ENCODE measurements at regions not wholly inside any gene's neighbourhood (a gene's known extent, or its start where the extent isn't known, plus 50 kb on each side); places are given as distances from the start of the nearest gene placed in this dataset.

- dilution Hi-C loops (cut with MboI; ENCODE audit: extremely low pct_ligation_motif_present, low sequenced_read_pairs), result no loop called here
- DNase-seq (ENCODE audit: low read depth, low spot score), result no peak
- Histone ChIP-seq H3K9me3 (replicated peaks; ENCODE audit: control insufficient read depth, insufficient read depth, low read length) (no peaks in the 10 kb centered on the region), H3K36me3 (ENCODE audit: control insufficient read depth in 2 of 2, extremely low read depth in 1 of 2, insufficient read depth in 2 of 2, low read length in 2 of 2) (no peaks in the 10 kb centered on the region), H3K4me3 (replicated peaks in 1 of 3; ENCODE audit: insufficient read depth in 1 of 3, low read depth in 1 of 3, low read length in 3 of 3) (no peak overlapping the region), H3K27me3 (ENCODE audit: control insufficient read depth in 2 of 2, insufficient read depth in 2 of 2, low read length in 2 of 2) (no peaks in the 10 kb centered on the region), H3K4me2 (ENCODE audit: insufficient read depth, low read length) (no peak overlapping the region), H3K4me1 (ENCODE audit: control insufficient read depth, extremely low read depth, insufficient read depth, low read length) (no peaks in the 10 kb centered on the region), H3K9ac (replicated peaks; ENCODE audit: extremely low read depth, insufficient read depth, low read length) (no peak overlapping the region), H2AFZ (ENCODE audit: low read depth, low read length) (no peak overlapping the region), H3K79me2 (ENCODE audit: control insufficient read depth, insufficient read depth, low read length) (no peaks in the 10 kb centered on the region), H3K9me1 (replicated peaks; ENCODE audit: control insufficient read depth, extremely low read depth, insufficient read depth, low read length) (no peaks in the 10 kb centered on the region), H3K27ac (ENCODE audit: insufficient read depth, low read depth, low read length) (no peak overlapping the region), H4K20me1 (replicated peaks; ENCODE audit: control insufficient read depth, extremely low read depth, insufficient read depth, low read length) (no peaks in the 10 kb centered on the region)
- intact Hi-C loops (cut with micrococcal nuclease), result no loop called here
- no peak for FAIRE-seq
- POLR2A ChIA-PET, result no interaction called here
- TF ChIP-seq MYC (IDR thresholded peaks at IDR 0.05; ENCODE audit: low read depth, low read length) (no peak), MAX (IDR thresholded peaks at IDR 0.05; ENCODE audit: insufficient read depth, insufficient read length) (no peak), EZH2 (IDR thresholded peaks at IDR 0.05; ENCODE audit: borderline replicate concordance, low read depth, low read length, severe bottlenecking) (no peak), POLR2A (IDR thresholded peaks at IDR 0.05; ENCODE audit: low read depth, low read length) (no peak), POLR2AphosphoS5 (IDR thresholded peaks at IDR 0.05; ENCODE audit: insufficient read depth, low read depth, low read length) (no peak), FOS (IDR thresholded peaks at IDR 0.05; ENCODE audit: borderline replicate concordance, insufficient read depth, low read length) (no peak)
- no TSS peak for BruUV-seq (replicated peaks)
- CTCF ChIA-PET, result no interaction called here
Measured at GRCh38 chr14:58849601-58850000, 211.8 kb downstream of the DACT1 start.

GRCh38 chr14:58850011-58850410 lies 212.2 kb downstream of the DACT1 start:
- Histone ChIP-seq H3K9me1 (replicated peaks; ENCODE audit: control insufficient read depth, extremely low read depth, insufficient read depth, low read length) (no peaks in the 10 kb centered on the region), H3K27me3 (ENCODE audit: control insufficient read depth in 2 of 2, insufficient read depth in 2 of 2, low read length in 2 of 2) (no peaks in the 10 kb centered on the region), H3K36me3 (ENCODE audit: control insufficient read depth in 2 of 2, extremely low read depth in 1 of 2, insufficient read depth in 2 of 2, low read length in 2 of 2) (no peaks in the 10 kb centered on the region), H3K4me3 (replicated peaks in 1 of 3; ENCODE audit: insufficient read depth in 1 of 3, low read depth in 1 of 3, low read length in 3 of 3) (no peak overlapping the region), H3K4me2 (ENCODE audit: insufficient read depth, low read length) (no peak overlapping the region), H2AFZ (ENCODE audit: low read depth, low read length) (no peak overlapping the region), H3K4me1 (ENCODE audit: control insufficient read depth, extremely low read depth, insufficient read depth, low read length) (no peaks in the 10 kb centered on the region), H3K79me2 (ENCODE audit: control insufficient read depth, insufficient read depth, low read length) (no peaks in the 10 kb centered on the region), H3K27ac (ENCODE audit: insufficient read depth, low read depth, low read length) (no peak overlapping the region), H4K20me1 (replicated peaks; ENCODE audit: control insufficient read depth, extremely low read depth, insufficient read depth, low read length) (no peaks in the 10 kb centered on the region), H3K9ac (replicated peaks; ENCODE audit: extremely low read depth, insufficient read depth, low read length) (no peak overlapping the region), H3K9me3 (replicated peaks; ENCODE audit: control insufficient read depth, insufficient read depth, low read length) (no peaks in the 10 kb centered on the region)
- no peak for TF ChIP-seq GATA2 (IDR thresholded peaks at IDR 0.05; ENCODE audit: insufficient read depth, insufficient read length, low read depth, low read length)
- TF ChIP-seq MYC (IDR thresholded peaks at IDR 0.05; ENCODE audit: low read depth, low read length), result no peak
- no peak for TF ChIP-seq POLR2A (IDR thresholded peaks at IDR 0.05; ENCODE audit: low read depth, low read length)
- no peak for TF ChIP-seq CTCF (IDR thresholded peaks at IDR 0.05; ENCODE audit: extremely low read depth in 1 of 2, insufficient read depth in 1 of 2, low read depth in 1 of 2, low read length in 2 of 2)
- TF ChIP-seq POLR2AphosphoS5 (IDR thresholded peaks at IDR 0.05; ENCODE audit: insufficient read depth, low read depth, low read length), result no peak
- TF ChIP-seq MAX (IDR thresholded peaks at IDR 0.05; ENCODE audit: insufficient read depth, insufficient read length), result no peak
- TF ChIP-seq EZH2 (IDR thresholded peaks at IDR 0.05; ENCODE audit: borderline replicate concordance, low read depth, low read length, severe bottlenecking), result no peak
- POLR2A ChIA-PET, result no interaction called here
- intact Hi-C loops (cut with micrococcal nuclease), result no loop called here
- CTCF ChIA-PET, result no interaction called here
- DNase-seq (ENCODE audit: low read depth, low spot score) (no peak), FAIRE-seq (no peak)
- dilution Hi-C loops (cut with MboI; ENCODE audit: extremely low pct_ligation_motif_present, low sequenced_read_pairs), result no loop called here
- no TSS peak for BruUV-seq (replicated peaks)
